IMR-90 (cell line): ENCODE measurements at regions not wholly inside any gene's neighbourhood (a gene's known extent, or its start where the extent isn't known, plus 50 kb on each side); places are given as distances from the start of the nearest gene placed in this dataset.

Experiments
- BHLHE40 ChIP-seq: fragments of 150-350 bp; IDR thresholded peaks from 2 replicates; pipeline ENCODE4 v1.6.1; 2016; ENCODE audit warnings: mild to moderate bottlenecking, low read depth, low read length
- CTCF ChIP-seq: conservative IDR thresholded peaks from 2 replicates; pipeline ENCODE4 v1.5.1; 2012; ENCODE audit warnings: mild to moderate bottlenecking, low read depth, low read length, improper control_type of control experiment
- POLR2A ChIP-seq: IDR thresholded peaks from 2 replicates; pipeline ENCODE4 v1.6.1; 2012; ENCODE audit warnings: mild to moderate bottlenecking, low read depth, low read length
- RAD21 ChIP-seq: IDR thresholded peaks from 2 replicates; pipeline ENCODE4 v1.6.1; 2012; ENCODE audit warnings: low read length, improper control_type of control experiment
- TF ChIP-seq, protein P1 (sequence below): fragments of 150-350 bp; IDR thresholded peaks from 2 replicates; pipeline ENCODE4 v1.6.1; 2016; ENCODE audit warnings: low read depth, mild to moderate bottlenecking, low read length, moderate library complexity, borderline replicate concordance

DNA sequence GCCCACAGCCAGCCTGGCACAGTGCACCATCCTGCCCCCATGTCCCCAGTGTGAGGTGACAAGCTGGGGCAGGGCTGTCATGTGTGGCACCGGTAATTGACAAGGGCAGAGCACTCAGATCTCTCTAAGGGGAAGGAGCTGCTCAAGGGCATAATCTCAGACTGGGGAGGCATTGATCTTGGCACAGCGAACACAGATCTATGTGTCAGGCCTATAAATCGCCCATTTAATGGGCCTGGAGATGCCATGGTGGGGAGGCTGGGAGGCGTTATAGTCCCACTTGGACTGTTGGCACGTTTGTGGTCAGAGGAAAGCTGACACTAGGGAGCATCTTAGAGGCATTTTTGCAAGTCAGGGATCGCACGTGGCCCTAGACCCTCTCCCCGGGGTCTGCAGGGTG is 594.1 kb downstream of the PTPRU start:
- TF ChIP-seq RAD21 (no peak), CTCF (no peak), BHLHE40 (no peak), POLR2A (no peak)
- TF ChIP-seq, protein P1, sequence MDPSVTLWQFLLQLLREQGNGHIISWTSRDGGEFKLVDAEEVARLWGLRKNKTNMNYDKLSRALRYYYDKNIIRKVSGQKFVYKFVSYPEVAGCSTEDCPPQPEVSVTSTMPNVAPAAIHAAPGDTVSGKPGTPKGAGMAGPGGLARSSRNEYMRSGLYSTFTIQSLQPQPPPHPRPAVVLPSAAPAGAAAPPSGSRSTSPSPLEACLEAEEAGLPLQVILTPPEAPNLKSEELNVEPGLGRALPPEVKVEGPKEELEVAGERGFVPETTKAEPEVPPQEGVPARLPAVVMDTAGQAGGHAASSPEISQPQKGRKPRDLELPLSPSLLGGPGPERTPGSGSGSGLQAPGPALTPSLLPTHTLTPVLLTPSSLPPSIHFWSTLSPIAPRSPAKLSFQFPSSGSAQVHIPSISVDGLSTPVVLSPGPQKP, result no peak
